NOMO-1 treated with DMSO at 0.1 percent for 48 hours (cell line): ENCODE measurements at regions not wholly inside any gene's neighbourhood (a gene's known extent, or its start where the extent isn't known, plus 50 kb on each side); places are given as distances from the start of the nearest gene placed in this dataset.
"Not testable (repeated sequence)": the region's sequence is repeated elsewhere in the genome, so short reads cannot be mapped to it uniquely, and the experiment has no call there.

ENCODE experiments used
- DNase-seq: peaks from one replicate; lab custom pipeline; 2025; ENCODE audit not compliant: unreplicated experiment; lab: John Stamatoyannopoulos, UW

DNA sequence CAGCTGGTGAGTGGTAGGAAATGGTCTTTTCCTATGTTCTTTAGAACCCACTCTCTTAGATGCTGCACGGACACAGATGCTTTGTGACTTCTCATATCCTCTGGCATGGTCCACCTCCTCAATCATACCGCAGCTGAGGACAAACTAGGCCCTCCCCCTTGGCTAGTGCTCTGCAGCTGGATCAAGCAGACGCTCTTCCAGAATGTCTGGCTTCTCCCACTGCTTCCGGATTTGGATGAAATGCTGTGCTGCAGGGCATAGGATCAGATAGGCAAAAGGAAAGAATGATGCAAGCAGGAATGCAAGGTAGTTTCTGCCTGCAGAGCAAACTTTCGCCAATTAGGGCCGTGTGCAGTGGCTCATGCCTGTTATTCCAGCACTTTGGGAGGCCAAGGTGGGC lies 75.7 kb upstream of the SLC4A7 start:
- DNase-seq, result no peak

DNA sequence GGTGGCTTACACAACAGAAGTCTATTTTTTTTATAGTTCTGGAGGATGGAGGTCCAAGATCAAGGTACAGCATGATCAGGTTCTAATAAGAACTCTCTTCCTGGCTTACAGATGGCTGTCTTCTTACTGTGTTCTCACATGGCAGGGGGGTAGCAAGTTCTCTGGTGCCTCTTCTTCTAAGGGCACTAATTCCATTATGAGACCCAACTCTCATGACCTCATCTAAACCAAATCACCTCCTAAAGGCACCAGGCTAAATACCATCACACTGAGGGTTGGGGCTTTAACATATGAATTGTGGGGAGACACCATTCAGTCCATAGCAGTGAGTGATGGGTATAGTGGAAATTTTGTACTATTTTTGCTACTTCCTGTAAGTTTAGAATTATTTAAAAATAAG lies 75.2 kb upstream of the SLC4A7 start:
- no peak for DNase-seq

DNA sequence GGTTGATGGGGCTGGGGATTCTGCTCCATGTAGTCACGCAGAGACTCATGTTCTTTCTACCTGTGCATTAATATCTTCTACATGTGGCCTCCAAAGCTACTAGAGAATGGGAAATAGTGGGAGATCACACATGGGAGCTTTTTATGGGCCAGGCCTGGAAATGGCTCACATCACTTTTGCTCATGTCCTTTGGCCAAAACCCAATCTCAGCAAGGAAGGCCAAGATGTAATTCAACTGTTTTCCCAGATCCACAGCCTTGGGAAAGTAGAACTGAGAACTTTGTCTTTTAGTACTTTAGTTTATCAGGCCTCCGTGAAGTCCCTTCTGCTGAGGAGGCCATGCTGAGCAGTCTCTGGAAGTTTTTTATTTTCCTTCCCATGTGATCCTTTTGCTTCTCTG lies 73.2 kb upstream of the SLC4A7 start:
- no peak for DNase-seq

DNA sequence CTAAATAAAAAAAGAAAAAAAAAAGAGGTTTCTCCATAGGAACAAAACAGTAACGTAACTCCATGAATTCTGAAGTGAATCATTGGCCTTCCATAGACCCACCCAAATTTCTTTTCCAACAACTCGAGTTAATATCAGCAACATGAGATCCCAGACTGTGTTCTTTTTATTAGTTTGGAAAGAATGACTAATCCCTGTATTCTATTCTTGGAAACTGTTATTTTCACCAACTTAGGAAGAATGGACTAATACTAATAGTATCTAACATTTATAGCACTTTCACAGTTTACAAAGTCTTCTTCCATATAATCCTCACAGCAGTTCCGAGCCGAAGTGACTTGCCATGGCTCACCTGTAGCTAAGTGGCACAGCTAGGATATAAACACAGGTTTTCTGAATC lies 72.7 kb upstream of the SLC4A7 start:
- DNase-seq, result no peak

DNA sequence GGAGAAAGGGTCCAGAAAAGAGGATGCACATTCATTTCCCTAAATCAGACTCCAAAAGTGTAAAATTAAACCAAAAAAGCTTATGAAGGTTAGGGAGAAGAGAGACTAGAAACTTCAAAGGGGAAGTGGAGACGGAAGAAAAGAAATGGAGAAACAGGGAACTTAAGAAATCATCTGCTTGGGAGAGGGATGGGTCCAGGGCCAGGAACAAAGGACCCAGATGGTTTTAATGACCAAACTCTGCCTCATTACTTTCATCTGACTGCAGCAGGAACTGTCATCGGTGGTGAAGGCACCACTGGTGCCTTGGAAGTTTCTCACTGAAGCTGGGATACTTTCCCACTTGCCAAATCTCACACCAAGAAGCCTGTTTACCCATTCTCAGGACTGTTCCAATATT lies 70.5 kb upstream of the SLC4A7 start:
- peak; percentile 65 for DNase-seq

DNA sequence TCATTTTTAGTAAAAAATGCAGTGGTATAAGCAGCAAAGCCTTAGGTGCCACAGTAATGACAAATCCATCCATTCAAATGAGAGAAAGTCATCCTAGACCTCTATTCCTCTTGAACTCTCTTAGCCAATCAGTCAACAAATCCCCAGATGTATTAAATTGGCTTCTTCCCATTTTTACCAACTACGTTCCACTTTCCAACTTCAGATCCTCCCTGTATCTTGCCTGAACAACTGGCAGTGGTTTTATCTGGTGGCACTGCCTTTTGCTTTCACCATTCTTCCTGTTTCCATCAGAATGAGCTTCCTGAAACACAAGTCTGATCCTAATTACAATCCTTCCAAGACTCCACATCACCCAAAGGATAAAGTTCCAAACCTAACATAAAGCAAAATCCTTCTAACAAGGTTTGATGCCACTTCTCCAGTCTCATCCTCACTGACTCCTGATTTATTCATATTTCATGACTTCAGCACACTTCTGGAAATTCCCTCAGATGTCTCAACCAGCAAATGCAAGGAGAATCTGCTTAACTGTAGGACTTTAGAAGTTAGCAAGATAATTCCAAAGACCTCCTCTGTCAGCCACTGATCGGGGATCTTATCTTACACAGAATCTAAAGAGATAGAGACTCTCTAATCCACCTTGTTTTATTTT lies 69.8 kb upstream of the SLC4A7 start:
- DNase-seq, result no peak

DNA sequence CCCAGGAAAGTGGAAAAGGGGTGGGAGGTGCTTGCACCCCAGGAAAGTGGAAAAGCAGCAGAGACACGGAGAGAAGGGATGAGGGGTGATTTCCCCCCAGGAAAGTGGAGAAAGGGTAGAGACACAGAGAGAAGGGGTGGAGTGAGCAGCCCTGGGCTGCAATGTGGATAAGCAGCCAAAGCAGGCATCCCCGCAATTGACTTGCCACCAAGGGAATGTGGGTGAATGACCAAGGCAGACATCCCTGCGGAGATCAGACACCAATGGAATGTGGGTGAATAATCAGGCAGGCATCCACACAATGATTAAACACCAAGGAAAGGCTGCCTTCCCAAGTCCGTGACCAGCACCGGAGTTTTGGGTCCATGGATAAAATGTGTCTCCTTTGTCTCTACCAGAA lies 68.5 kb upstream of the SLC4A7 start:
- not testable (repeated sequence) for DNase-seq

DNA sequence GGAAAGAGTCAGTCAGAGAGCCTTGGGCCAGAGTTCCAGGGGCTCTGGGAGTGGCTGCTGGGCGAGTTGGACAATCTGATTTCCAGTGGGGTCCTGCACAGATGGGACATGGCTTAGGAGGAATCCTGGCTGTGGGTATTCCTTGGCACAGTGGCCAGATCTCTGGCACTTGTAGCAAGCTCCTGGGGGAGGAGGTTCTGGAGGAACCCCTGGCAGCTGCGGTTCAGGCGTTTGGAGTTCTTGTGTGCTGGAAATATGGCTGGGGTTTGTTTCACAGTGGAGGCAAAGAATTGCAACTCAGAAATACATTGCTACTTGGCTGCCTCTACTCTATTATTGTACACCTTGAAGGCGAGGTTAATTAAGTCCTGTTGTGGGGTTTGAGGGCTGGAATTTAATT lies 67.2 kb upstream of the SLC4A7 start:
- DNase-seq, result not testable (repeated sequence)

DNA sequence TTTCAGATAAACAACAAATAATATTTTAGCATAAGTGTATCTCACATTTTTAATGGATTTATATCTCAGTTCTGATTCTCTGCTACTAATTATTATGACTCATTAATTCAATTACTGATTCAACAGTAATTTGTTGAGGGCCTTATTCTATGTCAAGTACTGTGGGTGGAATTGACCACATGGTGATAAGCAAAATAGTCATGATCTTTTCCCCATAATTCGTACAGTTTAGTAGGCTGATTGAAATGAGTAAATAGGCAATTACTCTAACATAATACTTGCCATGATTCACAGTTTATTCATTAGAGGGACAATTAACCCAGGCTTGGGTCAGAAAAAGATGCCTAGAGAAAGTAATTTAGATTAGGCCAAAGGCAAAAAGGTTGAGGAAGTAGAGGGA lies 60.9 kb upstream of the SLC4A7 start:
- DNase-seq, result no peak

DNA sequence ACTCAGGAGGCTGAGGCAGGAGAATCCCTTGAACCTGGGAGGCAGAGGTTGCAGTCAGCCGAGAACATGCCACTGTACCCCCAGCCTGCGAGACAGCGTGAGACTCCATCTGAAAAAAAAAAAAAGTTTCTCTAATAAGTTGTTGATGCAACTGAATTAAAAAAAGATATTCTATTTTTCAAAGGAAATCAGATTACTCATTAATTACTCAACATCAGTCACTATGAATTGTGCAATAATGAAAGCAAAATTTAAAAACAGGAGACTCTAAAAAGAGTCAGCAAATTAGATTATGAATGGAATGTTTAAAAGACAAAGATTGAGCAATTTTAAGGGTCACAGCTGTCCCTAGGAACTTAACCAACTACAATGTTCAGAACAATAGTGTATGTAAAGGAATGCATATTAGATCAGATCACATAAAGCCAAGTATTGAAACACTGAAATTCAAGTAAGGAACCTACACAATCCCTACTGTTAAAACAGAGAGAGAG lies 60.2 kb upstream of the SLC4A7 start:
- peak; percentile 22 for DNase-seq

DNA sequence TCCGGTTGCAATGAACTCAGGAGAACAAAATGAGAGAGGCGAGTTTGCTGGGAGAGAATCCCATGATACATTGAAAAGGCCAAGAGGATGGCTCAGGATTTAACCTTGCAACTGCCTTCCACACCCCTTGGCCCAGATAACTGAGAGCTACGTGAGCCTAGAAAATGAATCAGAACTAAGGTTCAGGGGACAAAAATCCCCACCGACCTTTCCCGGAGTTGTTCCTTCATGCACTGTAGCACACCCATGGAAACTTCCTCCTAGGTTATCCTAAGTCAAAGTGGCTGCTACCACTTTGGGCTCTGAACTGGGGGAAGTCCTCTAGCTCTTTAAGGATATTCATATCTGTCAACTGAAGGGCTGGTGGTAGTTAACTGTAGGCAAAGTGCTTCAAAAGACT lies 58.3 kb upstream of the SLC4A7 start:
- no peak for DNase-seq

DNA sequence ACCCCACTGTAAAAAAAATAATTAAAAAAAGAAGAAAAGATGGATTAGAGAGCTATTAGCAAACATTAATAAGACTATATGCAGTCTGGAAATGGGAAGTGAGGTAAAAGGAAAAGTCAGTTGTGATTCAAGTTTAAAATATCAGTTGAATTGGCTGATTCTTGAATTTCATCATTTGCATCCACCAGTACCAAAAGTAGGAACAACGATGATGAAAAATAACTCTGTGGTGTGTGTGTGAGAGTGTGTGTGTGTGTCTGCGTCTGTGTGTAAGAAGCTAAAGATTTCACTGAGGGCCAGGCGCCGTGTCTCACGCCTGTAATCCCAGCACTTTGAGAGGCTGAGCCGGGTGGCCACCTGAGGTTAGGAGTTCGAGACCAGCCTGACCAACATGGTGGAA lies 56.0 kb upstream of the SLC4A7 start:
- DNase-seq, result no peak

DNA sequence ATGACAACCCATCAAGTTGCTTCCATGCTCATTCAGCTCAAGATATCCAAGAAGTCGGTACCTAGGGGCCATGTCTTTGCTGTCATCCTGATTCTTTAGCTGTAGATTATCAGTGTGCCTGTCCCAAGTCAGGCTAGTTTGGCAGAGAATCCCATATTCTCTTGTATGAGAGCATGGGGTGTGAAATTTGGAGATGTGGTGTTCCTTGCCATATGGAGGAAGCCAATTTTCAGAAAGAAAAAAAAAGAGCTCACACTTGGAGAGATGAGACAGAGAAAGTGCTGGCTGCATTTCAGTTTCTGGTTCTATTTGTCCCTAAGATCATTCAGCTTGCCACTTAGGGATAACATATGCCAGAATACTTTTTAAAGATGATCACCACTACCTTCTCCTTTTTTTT lies 52.3 kb upstream of the SLC4A7 start:
- DNase-seq, result no peak

DNA sequence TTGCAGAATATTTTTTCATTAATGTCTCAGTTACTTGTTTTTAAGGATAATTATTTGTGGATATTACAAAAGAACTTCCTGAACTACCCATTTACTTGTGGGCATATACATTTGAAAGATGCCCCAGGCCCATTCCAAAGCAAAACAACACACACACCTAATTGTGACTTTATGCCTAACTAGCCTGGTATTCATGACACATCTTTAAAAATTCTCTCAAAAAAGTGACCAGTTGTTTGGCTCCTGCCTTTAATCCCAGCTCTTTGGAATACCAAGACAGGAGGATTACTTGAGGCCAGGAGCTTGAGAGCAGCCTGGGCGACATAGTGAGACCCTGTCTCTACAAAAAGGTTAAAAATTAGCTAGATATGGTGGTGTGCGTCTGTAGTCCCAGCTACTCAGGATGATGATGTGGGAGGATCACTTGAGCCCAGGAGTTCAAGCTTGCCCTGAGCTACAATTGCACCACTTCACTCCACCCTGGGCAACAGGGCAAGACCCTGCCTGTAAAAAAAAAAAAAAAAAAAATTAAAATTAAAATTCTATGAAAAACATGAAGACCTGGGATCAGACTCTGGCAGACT lies 51.7 kb upstream of the SLC4A7 start:
- no peak for DNase-seq

DNA sequence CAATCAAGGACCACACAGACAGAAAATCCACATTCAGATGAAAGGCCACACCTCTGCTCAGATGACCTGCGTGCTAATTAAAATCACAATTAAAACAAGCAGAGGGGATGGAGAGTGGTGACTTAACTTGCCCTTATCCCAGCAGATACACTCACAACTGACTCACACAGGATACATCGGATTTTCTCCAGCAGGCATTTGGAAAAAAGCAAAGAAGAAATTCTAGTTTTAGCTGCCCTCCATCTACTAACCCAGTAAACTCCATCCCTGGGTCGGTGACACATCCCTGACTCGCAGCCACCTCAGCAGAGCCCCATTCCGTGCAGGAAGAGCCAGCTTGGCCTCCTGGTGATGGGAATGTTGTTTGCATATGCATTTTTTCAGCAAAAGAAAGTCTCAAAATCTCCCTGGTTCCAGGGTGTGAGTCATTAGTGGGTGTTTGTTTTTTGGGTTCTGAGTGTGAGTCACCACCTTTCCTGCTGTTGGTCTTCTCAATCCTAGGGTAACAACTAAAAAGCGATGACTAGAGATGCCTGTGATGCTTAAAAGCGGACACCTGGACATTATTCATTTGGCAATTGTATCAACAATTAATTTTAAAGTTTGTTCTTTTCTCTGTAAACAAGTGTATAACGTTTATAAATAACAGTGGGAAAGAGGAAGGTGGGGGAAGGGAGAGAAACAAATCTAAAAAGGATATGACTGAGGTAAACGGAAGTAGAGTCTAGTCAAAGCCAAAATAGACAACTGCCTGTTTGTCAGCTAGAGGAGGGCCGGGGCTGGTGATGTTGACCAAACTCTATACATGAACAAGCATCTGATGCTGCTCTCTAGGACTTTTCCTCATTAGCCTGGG lies 49.8 kb upstream of the SLC4A7 start:
- DNase-seq, result peak; percentile 62
